HG03575 (cell line): ENCODE measurements at regions not wholly inside any gene's neighbourhood (a gene's known extent, or its start where the extent isn't known, plus 50 kb on each side); places are given as distances from the start of the nearest gene placed in this dataset.

Experiments
- ATAC-seq: cut with Tn5 transposase; IDR thresholded peaks from one replicate; pipeline ENCODE4 v1.9.1; 2021; ENCODE audit not compliant: unreplicated experiment, insufficient number of reproducible peaks, low FRiP score; ENCODE audit errors: extremely low read depth

DNA sequence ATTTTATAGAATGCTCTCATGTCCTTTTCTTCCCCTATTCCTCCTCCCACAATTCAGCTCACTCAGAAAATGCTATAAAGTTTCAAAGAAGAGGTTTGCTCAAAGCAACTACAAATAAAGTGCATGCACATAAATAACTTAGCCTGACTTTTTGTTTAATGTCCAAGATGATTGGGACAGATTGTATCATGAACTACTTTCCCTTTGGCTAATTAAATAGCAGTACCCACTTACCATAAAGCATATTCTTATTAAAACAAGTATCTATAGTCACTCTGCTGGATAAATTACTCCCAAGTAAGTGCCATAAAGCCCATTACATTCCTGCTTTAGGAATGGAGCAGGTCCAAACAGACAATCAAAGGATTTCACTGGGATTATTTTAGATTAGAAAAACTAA lies 576.0 kb downstream of the LMO4 start:
- ATAC-seq = no peak

DNA sequence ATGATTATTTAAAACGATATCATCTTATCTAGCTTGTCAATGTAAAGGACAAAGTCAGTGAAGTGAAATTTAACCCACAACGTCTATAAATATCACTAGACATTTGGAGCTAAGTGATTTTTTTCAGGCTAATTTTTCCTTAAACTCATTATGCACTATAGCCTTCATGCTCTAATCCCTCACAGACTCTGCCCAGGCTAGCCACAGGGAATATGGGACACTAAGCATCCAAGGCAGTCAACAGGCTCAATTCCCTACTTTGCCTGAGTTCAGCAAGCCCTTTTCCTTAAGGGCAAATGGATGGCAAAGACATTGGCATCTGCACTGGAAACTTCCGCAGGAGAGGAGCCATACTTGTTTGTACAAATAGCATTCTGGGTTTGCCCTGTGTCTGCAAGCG lies 577.0 kb downstream of the LMO4 start:
- ATAC-seq = no peak

DNA sequence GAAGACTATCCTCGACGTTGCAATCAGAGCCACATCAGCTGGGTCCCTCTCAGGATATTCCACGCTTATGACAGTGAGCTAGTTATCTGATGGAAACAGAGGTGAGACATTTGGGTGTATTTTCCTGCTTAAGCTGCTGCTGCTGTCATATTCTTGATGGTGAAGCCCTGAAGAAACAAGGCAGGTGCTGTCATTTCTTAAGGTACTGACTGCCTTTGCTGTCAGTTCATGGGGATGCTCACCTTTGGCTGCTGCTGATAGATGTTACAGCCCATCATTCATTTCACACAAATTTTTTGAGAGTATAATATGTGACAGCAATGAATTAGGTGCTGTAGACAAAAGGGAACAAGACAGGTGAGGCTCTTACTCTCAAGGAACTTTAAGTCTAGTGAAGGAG lies 577.4 kb downstream of the LMO4 start:
- no peak for ATAC-seq

DNA sequence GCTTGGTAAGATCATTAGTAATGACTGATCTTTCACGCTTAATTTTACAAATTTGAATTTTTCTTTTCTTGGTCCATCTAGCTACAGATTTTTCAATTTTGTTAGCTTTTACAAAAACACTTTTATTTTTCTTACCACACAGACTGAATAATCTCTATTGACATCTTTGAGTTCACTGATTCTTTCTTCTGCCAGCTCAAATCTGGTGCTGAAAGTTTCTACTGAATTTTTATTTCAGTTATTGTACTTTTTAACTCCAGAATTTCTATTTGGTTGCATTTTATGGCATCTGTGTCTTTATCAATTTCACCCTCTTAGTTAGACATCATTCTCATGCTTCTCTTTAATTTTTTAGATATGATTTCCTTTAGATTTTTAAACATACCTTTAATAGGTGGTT lies 584.7 kb downstream of the LMO4 start:
- ATAC-seq = no peak

DNA sequence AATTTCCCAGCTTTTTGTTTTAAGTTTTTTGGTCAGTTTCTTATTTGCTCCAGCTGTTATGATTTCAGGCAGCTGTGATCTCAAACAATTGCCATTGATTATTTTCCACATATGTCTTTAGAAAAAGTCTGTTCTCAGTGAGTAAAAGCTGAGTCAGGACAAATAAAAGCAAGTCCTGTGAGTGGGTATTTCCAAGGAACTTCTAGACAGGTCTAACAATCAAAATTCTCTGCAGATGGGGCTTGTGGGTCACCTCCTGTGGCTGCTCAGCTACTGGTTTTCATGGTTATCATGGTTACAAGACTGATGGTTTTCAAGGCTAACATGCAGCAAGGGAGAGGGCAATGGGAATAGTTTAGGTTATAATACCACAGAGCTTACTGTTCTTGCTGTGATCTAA lies 585.7 kb downstream of the LMO4 start:
- no peak for ATAC-seq

DNA sequence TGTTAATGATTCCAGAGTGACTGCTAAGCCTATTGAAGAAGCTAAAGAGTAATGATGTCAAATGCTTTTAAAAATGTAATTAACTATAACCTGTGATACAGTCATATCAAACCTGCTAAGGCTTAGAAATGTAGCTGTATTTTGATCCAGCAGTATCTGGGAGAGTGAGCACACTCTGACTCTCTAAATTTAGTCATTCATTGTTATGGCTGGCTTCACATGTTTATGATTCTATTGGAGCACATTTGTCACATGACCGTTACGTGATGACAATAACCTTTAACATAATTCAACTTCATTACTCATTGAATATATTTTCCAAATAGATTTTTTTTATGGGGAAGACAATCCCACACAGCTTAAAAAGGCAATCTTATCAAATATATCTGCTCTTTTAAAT lies 587.1 kb downstream of the LMO4 start:
- no peak for ATAC-seq

DNA sequence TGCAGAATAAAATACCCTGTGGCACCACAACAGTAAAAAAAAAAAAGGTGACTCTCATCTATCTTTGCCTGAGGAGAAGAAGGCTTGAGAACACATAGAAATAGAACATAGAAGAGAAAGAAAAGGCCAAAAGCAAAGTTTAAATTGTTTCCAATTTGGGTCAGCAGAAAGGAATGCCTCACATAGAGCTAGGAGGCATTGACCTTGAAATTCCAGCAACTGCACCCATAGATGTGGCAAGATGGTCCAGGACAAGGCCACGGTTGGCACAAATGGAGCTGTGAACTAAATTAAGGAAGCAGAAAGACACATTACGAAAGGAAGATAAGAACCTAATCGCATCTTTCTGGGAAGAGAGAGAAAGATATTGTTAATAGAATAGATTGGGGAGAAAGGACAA lies 588.3 kb downstream of the LMO4 start:
- no peak for ATAC-seq

DNA sequence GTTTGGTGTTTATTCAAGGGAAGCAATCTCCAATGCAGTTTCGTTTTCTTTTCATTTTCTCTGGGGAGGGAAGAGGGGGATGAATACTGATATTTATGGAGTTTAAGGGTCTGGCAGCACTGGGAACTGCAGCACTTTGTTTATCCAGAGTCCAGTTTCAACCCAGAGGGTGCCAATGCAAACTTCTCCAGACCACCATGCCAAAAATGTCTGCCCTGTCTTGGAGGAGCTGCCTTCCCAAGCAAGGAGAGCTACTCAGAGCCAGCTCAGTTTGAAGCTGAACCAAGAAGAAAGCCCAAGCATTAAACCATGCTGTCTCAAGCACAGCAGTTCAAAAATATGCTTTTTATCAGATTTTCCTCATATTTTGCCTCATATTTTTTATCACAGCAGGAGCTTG lies 589.7 kb downstream of the LMO4 start:
- no peak for ATAC-seq

DNA sequence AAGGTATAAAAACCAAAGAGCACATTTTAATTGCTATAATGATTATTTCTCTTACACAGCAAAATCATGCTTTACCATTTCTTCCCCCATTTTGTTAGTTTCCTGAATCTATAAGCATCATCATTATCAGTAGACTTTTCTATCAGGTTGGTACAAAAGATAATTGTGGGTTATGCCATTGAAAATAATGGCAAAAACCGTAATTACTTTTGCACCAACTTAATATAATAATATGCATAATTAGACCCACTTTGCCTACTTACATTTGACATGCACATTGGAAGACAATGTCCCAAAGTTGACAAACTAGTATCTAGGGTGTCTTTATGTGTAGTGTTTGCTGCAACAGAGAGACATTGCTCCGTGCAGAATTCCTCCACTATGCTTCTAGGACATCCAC lies 594.2 kb downstream of the LMO4 start:
- ATAC-seq = no peak

DNA sequence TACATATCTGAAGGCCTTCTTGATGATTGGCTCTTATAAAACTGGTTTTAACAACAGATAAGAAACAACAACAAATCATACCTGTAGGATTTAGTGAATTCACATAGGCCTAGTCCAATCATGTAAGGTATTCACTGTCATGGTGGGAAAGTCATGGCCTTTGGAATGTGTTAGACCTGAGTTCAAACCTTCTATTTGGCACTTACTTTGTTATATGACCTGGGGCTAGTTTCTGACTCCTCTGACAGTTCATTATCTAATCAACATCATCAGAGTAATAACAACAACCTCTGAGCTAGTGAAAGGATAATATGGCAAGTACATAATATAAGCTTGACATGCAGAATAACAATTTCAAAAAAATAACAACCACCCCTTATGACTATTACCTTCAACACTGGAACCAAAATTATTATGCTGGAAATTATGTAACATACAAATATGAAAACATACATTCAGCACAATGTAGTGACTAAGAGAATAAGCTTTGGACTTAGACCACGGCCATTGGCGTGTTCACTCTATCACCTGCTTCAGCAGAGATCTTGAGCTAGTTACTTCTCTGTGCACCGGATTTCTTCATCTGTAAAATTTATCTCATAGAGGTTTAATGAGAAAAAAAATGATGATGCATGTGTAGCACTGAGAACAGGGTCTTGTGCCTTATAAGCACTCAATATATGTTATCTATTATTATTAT lies 597.6 kb downstream of the LMO4 start:
- ATAC-seq = no peak

DNA sequence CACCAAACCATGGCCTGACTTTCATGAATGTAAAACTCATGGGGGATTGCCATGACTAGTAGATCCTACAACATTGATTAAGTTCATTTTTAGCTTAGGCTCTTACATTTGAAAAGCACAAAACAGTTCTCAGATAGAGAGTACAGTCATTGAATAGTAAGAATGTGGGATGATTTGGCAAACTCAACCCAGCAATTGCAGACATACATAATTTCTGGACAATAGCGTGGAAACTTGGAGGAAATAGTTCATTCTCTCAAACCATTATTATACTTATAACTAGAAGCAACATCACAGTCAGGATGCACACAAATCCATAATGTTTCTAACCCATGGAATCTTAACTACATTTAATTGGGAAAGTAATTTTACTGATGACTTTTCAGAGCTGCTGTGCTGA lies 598.2 kb downstream of the LMO4 start:
- no peak for ATAC-seq

DNA sequence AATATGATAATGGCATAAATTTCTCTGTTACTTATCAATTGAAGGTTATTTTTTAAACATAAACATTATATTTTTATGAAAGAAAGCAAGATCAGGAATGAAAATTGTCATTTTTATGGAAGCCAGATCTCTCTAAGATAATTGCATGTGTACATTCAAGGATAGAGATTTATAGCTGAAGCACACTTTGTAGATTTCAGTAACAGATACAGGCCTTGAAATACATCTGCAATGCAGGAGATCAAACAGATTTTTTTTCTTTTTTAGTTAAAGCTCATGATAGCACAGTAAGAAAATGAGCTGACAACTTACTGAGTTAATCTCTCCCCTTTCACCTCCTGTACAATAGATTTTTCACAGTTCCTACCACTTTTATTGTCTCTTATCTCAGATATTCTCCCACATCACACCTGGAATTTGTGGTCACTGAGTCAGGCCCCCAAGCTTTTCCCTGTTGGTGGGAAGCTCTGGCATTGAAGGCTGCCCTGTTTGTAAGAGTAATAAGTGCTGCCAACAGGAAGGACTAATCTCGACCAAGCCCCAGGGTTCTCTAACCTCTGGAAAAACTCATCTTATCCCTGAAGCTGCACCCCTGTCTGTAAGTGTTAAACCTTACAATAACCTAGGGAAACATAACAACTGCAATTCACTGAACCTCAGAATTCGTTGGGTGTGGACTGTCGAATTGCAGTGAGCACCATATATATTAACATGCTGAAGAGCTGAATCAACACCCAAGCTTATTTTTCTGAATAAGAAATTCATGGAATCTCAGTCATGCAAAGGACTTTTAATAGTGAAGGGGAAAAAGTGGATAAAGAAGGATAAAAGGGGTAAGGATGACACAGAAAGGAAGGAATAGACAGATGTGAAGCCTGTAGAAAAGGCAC lies 599.0 kb downstream of the LMO4 start:
- no peak for ATAC-seq

DNA sequence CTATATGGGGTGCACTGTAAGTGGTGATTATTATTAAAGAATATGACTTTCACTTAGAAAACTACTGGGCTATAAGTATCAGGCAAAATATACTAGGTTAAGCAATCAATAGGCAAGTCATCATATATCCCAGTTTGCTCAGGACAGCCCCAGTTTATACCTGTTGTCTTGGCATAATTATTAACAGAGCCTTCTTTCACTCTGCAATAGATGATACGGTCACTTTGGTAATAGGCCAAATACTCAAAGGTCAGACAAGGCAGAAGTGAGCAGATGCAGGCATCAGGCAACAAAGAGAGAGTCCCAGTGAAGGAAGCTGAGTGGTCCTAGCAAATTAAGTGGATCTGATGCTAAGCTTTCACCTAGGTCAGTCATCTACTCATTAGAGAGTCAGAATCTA lies 599.9 kb downstream of the LMO4 start:
- no peak for ATAC-seq

DNA sequence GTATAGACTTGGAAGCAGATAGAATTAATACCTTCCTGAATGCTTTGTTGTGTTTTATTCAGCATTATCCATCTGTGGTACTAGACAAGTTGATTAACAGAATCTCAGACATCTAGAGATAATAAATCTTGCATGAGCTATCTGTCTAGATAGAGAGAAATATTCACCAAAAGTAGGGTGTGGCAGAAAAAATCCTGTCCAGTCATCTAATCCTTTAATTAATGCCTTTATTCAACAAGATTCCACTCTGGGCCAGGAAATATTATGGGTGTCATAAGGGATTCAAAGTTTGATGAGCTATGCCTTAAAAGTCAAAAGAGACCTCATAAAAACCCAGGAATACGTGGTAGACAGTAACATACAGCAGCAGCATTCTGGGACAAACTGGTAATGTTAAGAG lies 601.2 kb downstream of the LMO4 start:
- no peak for ATAC-seq

DNA sequence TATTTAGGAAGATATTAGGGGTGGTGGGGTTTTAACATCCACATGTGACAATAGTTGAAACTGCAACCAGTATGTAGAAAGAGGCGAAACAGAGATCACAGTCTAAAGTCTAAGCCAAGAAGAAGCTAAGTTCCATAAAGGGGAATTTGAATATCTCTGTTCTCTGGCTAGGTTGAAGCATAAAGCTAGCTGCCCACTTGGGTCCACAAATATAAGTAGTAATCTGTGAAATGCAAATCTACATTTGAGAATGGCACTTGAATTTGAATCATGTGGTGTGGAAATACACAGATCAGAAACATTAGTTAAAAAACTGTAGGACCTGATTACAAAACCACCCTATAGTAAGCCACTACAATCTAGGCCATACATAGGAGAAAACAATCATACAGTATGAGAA lies 602.1 kb downstream of the LMO4 start:
- ATAC-seq = no peak

DNA sequence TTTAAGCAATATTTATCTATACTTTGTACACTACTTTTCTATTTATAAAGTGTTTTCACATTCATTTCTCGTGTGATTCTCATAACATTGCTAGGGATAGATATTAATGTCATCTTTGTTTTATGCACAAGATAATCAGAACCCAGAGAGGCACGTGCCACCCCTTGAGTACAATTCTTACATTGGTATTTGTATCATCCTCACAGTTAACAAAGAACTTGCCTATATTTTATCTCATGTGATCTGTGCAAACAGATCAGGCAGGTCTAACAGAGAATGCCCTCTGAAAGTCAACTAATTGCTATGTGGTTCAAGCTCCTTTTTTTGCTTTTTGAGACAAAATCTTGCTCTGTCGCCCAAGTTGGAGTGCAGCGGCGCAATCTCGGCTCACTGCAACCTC lies 604.5 kb downstream of the LMO4 start:
- no peak for ATAC-seq

DNA sequence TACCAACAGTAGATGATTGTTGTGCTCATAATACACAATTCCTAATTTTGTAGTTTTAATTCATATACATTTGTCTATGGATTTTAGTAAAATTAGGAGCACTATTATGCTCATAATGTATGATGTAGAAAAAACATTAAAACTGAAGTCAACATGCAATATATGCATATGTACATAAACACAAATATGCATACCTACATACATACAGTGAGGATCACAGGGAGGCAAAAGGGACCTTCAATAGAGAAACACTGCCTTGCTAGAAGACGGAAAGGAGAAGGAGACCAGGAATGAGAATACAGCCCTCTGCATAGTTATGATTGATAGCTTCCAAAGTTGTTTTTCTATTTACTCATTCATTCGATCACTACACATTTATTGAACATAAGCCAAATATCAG lies 606.5 kb downstream of the LMO4 start:
- no peak for ATAC-seq

DNA sequence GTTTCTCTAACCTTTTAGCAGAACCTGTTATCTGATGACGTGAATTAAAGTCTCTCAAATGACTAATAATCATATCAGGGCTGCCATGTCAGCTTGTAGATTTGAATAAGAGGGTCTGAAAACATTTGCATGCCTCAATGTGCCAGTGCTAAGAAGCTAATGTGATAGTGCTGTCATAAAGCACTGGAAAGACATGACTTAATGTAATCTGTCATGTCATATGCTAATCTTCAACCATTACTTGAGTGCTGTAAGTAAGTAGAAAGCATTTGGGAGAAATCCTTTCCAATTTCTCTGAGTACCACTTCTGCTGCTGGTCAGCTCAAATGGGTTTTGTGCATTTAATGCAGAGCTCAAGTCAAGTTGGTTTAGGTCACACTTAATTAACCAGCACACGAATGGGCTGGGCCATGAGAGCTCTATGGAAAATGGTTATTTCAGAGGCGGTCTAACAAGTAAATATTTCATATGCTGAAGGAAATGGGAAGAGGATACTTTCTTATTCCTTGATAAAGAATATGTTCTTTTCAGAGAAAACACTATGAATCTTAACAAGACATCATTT lies 609.2 kb downstream of the LMO4 start:
- no peak for ATAC-seq

DNA sequence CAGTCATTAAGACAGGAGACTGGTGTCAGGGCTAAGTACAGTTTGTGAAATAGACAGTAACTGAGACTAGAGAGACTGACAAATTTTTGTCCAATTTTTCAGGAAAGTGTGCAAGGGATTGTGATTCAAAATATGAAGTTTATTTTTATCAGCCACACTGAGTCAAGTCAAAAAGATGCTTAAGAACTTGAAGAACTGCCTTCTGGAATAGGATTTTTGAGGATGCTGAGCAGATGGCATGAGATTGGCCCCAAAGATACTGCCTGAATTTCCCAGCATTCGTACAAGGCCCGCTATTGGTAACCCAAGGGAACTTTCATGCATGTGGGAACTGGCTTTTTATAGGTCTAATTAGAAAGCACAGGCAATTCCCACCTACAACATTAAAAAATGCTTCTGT lies 610.0 kb downstream of the LMO4 start:
- no peak for ATAC-seq

DNA sequence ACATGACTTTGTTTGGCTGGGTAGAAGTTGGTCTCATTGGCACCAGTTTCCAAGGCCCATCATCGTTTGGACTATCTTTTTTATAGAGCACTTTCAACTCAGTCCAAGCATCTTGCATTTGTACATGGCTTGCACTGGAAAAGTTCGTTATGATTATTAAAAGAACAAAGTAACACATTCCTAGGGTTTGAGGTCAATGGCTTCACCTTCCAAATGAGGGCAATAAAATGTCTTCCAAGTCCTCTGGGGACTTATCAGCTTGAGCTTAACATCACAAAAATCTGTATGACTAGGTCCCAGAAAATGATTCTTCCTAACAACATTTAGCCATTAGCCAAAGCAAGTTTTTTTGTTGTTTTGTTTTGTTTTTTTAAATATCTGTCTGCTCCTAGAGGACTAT lies 610.8 kb downstream of the LMO4 start:
- ATAC-seq = no peak
